Right ventricle myocardium inferior (tissue), 1 donor: ENCODE measurements at regions not wholly inside any gene's neighbourhood (a gene's known extent, or its start where the extent isn't known, plus 50 kb on each side); places are given as distances from the start of the nearest gene placed in this dataset.
"Not testable (repeated sequence)": the region's sequence is repeated elsewhere in the genome, so short reads cannot be mapped to it uniquely, and the experiment has no call there.

ENCODE experiments used
- ATAC-seq: fragments of 200-7000 bp; cut with Tn5 transposase; one replicate; pipeline ENCODE4 v1.9.1; 2020; ENCODE audit warnings: mild to moderate bottlenecking, moderate library complexity
- DNase-seq: peaks from one replicate; pipeline ENCODE4 v3.0.0; 2021; ENCODE audit errors: missing footprints
- intact Hi-C: fragments of 100-400 bp; cut with DNase I; formaldehyde crosslinking; loops from one replicate; pipeline ENCODE4 v1.11.0; 2022
- donor health status: DM: no; HTN: yes; CAD: no; lungs with severe emphysema.

GRCh38 chrY:6315917-6316316 is 69.9 kb downstream of the TSPY2 start:
- DNase-seq, intact Hi-C loops: not testable (repeated sequence)
- ATAC-seq = peak; percentile 54

GRCh38 chrY:6316419-6316818 is 70.4 kb downstream of the TSPY2 start:
- ATAC-seq = peak; percentile 62
- DNase-seq, intact Hi-C loops: not testable (repeated sequence)

- ATAC-seq, DNase-seq, intact Hi-C loops: not testable (repeated sequence)
Measured at GRCh38 chrY:6366433-6366832, 120.4 kb downstream of the TSPY2 start.

- ATAC-seq, intact Hi-C loops, DNase-seq: not testable (repeated sequence)
Measured at GRCh38 chrY:6382390-6383165, 136.6 kb downstream of the TSPY2 start.

- DNase-seq, intact Hi-C loops, ATAC-seq: not testable (repeated sequence)
Measured at GRCh38 chrY:6388658-6389057, 142.6 kb downstream of the TSPY2 start.

- intact Hi-C loops, DNase-seq, ATAC-seq: not testable (repeated sequence)
Measured at GRCh38 chrY:6389561-6389960, 143.5 kb downstream of the TSPY2 start.

GRCh38 chrY:6392200-6392599 is 146.2 kb downstream of the TSPY2 start:
- DNase-seq, ATAC-seq, intact Hi-C loops: not testable (repeated sequence)

GRCh38 chrY:6393242-6393641 is 147.2 kb downstream of the TSPY2 start:
- intact Hi-C loops, ATAC-seq, DNase-seq: not testable (repeated sequence)

- intact Hi-C loops, ATAC-seq, DNase-seq: not testable (repeated sequence)
Measured at GRCh38 chrY:6395042-6395441, 149.0 kb downstream of the TSPY2 start.

- intact Hi-C loops, DNase-seq, ATAC-seq: not testable (repeated sequence)
Measured at GRCh38 chrY:6401871-6402270, 155.8 kb downstream of the TSPY2 start.

- ATAC-seq, DNase-seq, intact Hi-C loops: not testable (repeated sequence)
Measured at GRCh38 chrY:6406827-6407226, 160.8 kb downstream of the TSPY2 start.

- DNase-seq, intact Hi-C loops, ATAC-seq: not testable (repeated sequence)
Measured at GRCh38 chrY:6419171-6419570, 173.1 kb downstream of the TSPY2 start.

- DNase-seq, intact Hi-C loops, ATAC-seq: not testable (repeated sequence)
Measured at GRCh38 chrY:6426701-6427100, 180.7 kb downstream of the TSPY2 start.

GRCh38 chrY:6445529-6445928 is 199.5 kb downstream of the TSPY2 start:
- DNase-seq, intact Hi-C loops: not testable (repeated sequence)
- ATAC-seq = peak; percentile 50

- intact Hi-C loops, DNase-seq, ATAC-seq: not testable (repeated sequence)
Measured at GRCh38 chrY:6447408-6447807, 201.4 kb downstream of the TSPY2 start.

- ATAC-seq, DNase-seq, intact Hi-C loops: not testable (repeated sequence)
Measured at GRCh38 chrY:6468358-6468757, 222.3 kb downstream of the TSPY2 start.

GRCh38 chrY:6471848-6472247 is 225.8 kb downstream of the TSPY2 start:
- DNase-seq, intact Hi-C loops, ATAC-seq: not testable (repeated sequence)

- ATAC-seq, DNase-seq, intact Hi-C loops: not testable (repeated sequence)
Measured at GRCh38 chrY:6495456-6495855, 249.4 kb downstream of the TSPY2 start.

- DNase-seq, ATAC-seq, intact Hi-C loops: not testable (repeated sequence)
Measured at GRCh38 chrY:6508842-6509241, 262.8 kb downstream of the TSPY2 start.

GRCh38 chrY:6520047-6520446 is 274.0 kb downstream of the TSPY2 start:
- ATAC-seq, intact Hi-C loops, DNase-seq: not testable (repeated sequence)
